Glomerular visceral epithelial cell (primary cell): ENCODE measurements at regions not wholly inside any gene's neighbourhood (a gene's known extent, or its start where the extent isn't known, plus 50 kb on each side); places are given as distances from the start of the nearest gene placed in this dataset.
A peak's percentile ranks its signal among the peaks of the same experiment; 100 is the strongest.
"Not testable (repeated sequence)": the region's sequence is repeated elsewhere in the genome, so short reads cannot be mapped to it uniquely, and the experiment has no call there.

Source experiments
- DNase-seq: peaks from one replicate; pipeline ENCODE4 v3.0.0-alpha.2; 2016; ENCODE audit errors: extremely low spot score

GRCh38 chr6:54559136-54559535 lies 250.9 kb downstream of the TINAG start:
- no peak for DNase-seq

GRCh38 chr6:54564188-54564587 lies 255.9 kb downstream of the TINAG start:
- DNase-seq: not testable (repeated sequence)

- no peak for DNase-seq
Measured at GRCh38 chr6:54574671-54575070, 266.4 kb downstream of the TINAG start.

DNA sequence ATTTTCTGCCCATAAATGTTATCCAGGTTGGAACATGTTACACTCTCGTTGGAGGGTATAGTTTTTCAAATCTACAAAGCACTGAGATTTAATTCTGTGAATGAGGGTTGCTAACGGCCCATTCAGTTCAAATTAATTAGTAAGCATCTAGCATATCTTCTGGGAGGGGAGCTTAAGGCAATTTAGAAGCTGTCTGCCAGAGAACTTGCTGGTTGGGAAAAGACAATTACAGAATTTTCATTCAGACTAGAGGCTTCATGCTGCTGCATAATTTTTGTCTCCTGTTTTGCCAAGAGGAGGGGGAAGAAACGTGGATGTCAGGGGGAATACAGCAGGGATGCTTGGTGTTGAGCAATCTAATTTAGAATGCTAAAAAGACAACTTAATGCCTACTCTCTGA lies 268.3 kb upstream of the FAM83B start:
- DNase-seq: no peak

DNA sequence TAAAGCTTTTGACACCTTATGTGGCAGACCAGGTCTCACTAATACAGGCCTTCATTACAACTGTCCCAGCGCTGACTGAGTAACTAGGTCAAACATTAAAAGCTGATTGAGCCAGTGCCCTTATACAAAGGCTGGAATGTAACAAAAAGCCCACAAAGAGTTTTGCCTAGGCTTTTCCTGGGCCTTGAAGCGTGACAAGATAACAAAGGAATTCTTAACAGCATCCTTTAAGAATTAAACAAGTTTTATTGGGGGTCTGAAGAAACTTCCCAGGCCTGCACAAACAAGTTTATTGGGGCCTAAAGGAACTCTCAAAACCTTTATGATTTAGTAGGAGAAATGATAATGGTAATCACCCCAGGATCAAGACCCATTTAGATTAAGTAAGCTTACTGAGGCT lies 267.6 kb upstream of the FAM83B start:
- DNase-seq: peak; percentile 73

- DNase-seq: no peak
Measured at GRCh38 chr6:54586251-54586650, 260.3 kb upstream of the FAM83B start.

DNA sequence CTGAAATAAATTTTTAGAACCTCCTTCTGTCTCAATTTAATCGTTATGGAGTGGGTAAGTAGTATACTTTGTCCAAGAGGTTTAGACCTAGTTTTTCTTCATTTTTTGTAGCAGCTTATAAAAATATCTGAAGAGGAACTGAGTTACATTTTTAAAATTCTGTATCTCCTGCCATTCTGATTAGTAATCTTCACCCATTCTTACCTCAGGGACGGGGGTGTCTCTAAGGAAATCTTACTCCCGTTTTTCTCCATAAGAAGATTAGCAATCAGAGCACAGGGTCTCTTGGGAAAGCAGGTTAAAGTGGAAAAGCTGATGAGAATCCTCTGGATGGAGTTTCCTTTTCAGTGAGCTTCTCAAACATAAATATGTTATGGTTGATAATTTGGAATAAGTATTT lies 259.3 kb upstream of the FAM83B start:
- no peak for DNase-seq

DNA sequence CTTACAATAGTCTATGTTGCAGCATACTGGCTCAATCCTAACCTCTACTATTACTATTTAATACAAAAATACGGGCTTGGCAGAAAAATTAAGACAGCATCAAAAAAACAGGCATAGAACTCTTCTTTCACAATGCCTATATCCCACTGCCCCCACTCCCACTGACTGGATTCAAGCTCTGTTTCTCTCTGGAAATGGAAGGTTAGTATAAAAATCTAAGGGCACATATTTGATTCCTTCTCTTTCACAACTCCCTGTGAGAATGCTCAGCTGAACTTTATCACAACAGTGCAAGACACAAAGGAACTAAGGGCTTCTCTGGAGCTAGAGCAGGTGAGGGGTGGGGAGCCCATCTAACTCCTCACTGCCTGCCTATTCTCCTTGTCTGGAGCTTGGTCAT lies 258.4 kb upstream of the FAM83B start:
- no peak for DNase-seq

GRCh38 chr6:54595844-54596243 lies 250.7 kb upstream of the FAM83B start:
- DNase-seq: no peak

DNA sequence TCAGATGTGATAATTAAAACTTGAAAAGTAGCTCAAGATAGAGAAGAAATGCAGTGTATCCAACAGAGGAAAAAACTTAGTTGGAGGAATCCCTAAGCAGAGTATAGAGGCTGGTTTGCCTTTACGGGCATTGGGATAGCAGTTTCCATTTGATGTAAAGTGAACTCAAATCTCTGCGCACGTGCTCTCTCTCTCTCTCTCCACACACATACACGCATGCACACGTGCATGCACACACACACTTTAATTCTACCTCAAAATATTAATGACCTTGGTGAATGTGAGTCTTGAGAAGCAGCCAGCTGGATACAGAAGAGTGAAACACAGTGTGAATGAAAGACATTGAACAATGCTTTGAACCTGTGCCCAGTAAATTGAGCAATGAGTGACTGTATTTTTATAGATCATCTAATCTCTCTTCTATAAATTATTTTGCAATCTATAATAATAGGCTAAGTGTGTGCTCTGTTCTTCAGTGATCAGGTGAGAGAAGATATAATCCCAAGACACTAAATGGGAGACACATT lies 247.7 kb upstream of the FAM83B start:
- DNase-seq: no peak

DNA sequence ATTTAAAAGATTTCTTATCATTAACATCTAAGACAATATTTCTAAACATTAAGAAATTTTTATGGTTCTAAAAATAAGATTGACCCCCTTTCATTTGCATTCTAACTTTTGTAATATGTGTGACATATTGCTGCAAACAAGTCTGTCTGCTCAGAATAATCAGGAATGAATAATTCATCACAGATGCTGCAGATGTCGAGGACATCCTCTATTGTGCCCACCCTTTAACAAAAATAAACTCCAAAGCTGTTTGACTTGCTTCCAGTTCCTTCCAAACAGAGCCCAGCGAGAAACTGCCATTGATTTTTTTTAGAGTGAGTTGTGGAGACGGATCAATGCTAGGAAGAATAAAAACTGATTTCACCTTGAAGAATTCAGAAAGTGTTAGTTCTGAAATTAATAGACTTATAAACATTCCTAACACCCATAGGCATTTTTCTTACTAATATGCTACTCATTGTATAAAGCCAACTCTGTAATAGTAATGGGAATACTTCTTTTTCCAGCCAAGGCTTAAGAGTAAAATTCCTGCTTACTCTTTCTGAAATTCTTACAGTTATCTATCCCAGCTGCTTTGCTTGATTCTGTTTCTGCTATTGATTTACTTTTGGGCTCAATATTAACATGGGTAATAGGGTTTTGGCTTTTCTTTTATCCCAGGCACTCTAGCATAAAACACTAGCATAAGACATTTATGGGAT lies 244.8 kb upstream of the FAM83B start:
- no peak for DNase-seq

- DNase-seq: no peak
Measured at GRCh38 chr6:54602591-54602990, 244.0 kb upstream of the FAM83B start.

- DNase-seq: no peak
Measured at GRCh38 chr6:54609981-54610380, 236.6 kb upstream of the FAM83B start.

DNA sequence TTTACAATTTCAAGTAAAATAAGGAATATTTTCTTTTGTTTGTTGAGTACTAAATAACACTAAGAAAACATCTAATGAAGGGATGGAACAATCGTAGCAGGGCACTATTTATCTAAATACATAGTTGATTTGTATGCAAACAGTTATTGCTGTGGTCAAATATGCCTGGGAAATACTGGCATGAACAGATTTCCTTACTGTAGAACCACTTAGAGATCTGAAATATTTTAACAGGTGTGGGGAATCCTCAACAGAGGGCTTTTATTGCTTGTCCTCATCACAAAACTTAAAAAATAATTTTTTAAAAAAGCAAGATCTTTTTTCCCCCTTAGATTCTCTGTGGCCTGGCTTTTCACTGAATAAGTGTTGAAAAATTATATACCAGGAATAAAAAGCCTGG lies 233.0 kb upstream of the FAM83B start:
- DNase-seq: no peak

DNA sequence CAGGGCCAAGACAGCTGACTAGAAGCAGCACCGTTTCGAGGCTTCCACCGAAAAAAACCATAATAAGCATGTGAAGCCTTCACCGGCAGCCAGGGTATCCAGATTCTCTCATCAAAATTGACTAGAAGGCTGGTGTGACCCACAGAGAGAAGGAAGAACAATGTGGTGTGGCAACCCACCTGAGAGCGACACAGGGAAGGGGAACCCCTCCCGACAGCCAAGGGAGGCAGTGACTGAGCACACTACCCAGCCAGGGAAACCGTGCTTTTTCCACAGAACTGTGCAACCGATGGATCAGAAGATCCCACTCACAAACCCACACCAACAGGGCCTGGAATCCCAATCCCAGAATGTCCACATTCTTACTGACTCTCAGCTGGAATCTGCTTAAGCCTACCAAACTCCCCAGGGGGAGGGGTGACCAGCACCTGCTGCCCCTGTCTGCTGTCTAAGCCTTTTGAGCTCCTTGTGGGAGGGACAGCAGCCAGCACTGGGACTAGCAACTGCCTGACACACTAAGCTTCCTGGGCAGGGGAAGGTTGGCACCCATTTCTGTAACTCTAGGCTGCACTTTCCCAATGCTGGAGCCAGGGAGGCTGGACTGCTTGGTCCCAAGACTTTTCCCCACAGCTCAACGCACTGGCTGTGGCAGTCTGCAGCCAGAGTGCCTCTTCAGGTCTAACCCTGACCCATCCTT lies 231.9 kb upstream of the FAM83B start:
- DNase-seq: no peak

DNA sequence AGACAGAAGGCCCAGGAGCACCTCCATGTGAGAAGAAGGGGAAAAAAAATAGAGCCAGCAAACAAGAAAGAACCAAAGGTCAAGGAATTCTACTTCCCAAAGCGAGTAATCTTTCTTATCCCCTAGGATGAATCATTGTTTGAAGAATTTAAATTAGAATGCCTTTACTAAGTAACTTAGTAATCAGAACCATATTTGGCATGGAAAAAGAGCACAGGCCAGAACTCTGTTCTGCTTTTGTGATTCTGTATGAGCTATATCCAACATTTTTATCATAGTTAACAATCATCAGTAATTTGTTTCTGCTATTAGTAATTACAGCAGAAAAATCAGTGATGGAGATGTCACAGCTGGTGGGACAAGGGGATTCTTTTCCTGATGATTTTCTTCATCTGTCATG lies 228.8 kb upstream of the FAM83B start:
- DNase-seq: peak; percentile 52

DNA sequence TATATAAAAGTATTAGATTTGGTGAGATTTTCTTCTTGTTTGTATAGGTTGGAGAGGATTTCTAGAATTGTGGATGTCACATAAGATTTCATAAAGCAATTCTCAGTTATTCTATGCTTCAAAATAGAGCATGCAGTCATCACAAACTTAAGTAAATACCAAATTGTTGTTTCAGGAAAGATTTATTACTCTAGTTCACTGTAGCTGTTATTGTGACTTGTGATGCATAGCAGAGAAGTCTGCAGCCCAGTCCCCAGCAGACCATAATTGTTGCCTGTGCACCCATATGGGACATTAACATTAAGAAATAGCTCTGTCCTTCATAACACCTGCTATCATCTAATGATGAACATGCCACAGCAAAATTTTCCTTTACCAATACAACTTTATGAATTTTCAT lies 228.0 kb upstream of the FAM83B start:
- no peak for DNase-seq

DNA sequence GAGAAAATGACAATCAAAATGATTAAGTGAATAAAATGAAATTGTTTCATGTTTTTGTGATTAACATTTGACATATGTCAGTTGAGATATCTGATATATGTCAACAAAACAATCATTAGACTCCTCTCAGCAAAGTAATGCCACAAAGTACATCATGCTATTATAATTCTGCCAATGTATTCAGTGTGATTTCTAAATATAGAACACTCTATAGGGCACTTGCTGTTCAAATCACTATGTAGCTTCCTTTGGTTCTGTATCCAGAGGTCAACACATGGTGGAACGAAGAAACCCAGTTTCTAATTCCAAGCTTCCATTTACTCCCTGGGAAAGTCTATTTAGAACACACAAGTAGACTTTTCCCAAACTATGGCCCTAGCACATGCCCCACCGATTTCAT lies 227.5 kb upstream of the FAM83B start:
- DNase-seq: no peak

DNA sequence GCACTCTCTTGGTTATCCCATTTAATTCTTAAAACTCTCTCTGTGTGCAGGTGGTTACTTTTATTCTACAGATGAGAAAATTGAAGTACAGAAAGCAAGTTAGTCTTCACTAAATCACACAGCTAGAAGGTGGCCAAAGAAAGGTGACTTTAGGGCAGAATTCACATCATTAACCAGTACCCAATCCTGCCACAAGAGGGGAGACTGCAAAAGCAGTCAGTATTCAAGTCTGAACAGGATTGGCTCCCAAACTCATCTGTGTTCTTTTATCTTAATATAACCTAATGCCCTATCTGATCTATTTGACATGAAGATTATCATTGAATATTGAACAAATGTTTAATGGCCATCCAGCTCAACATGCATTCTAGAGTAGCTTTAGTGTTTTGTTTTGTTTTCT lies 225.3 kb upstream of the FAM83B start:
- no peak for DNase-seq

DNA sequence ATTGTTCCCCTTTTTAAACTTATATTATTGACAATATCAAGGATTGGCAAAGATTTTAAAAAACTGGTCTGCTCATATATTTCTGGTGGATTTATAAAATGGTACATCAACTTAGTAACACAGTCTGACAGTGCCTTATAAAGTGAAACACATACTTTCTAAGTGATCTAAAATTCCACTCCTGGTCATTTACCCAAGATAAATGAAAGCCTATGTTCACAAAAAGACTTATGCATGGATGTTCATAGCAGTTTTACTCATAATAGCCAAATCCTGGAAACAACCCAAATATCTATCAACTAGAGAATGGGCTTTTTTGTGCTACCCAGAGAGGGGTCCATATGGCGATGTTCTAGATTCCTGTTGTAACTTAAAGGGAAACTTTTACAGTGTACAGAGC lies 222.4 kb upstream of the FAM83B start:
- no peak for DNase-seq

DNA sequence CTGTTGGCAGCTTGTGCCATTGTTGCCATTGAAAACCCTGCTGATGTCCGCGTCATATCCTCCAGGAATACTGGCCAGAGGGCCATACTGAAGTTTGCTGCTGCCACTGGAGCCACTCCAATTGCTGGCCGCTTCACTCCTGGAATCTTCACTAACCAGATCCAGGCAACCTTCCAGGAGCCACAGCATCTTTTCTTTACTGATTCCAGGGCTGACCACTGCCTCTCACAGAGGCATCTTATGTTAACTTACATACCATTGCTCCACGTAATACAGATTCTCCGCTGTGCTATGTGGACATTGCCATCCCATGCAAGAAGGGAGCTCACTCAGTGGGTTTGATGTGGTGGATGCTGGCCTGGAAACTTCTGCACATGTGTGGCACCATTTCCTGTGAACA lies 221.8 kb upstream of the FAM83B start:
- no peak for DNase-seq

GRCh38 chr6:54629131-54629530 lies 217.4 kb upstream of the FAM83B start:
- no peak for DNase-seq

DNA sequence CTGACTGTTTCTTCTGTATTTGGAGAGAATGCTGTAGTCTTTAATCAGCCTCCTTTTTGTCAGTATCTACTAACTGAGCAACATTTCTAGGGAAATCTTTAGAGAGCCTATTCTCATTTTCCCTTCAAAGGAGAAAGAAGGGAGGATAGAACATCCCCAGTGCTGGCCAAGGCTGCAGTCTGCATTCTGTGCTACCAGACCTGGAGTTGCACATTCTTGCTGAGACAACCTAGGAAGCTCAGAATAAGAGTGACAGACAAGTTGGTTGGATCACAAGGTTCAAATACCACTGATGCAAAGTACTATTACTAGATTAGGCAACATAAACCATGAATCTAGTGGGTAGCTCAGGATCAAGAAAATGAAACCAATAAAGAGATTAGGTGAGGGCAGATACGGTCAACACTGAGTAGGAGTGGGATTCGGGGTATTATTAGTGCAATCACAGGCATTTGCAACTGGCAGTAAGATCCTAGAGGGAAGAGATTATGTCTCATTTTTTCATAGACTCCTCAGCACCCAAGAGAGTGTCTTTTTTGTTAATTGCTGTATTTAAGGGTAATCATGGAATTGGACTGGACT lies 213.5 kb upstream of the FAM83B start:
- no peak for DNase-seq
